Posterior vena cava (tissue), 2 donors: ENCODE measurements at regions not wholly inside any gene's neighbourhood (a gene's known extent, or its start where the extent isn't known, plus 50 kb on each side); places are given as distances from the start of the nearest gene placed in this dataset.

Experiments used
- DNase-seq: peaks from one replicate; pipeline ENCODE4 v3.0.0-alpha.2; 2020; ENCODE audit warnings: low spot score
- intact Hi-C, 2 donors: fragments of 100-400 bp; cut with DNase I; formaldehyde crosslinking; loops; one replicate each; pipeline versions ENCODE4 v1.14.1 to v1.14.2; 2022 to 2023
- donor health status: DM: yes; HTN: yes; CAD: no.
- donor health status: DM: yes; HTN: yes; CAD: no.

DNA sequence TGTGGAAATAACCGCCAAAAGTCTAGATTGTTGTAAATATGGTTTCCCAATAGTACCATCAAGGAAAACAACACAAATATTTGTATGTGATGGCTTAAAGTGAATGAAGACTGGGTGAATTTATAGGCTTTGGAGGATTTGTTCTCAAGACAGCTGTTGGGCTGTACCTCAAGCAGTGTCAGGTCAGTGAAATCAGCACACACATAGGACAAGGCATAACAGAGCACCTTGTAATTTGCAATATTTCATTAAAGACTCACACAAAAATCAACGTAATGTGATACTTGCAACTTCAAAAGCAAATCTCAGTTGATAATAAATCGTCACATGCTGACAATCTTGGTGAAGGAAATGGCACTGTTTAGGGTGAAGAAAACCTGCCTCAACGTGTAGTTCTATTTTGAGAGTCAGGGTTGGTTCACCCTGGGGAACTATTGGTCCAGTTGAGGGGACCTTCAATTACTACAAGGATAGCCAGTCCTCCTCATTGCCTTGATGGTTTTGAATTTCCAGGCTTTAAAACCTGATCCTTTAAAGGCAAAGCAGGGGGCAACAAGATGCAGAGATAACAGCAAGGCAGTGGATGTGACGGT, 126.8 kb upstream of the ST6GAL2 start:
- intact Hi-C loops = loop anchor here in 1 of 2 donors (5.0 kb wide), 1 partner anchor 376 kb away; no protein-coding TSS in a partner anchor
- no peak for DNase-seq

DNA sequence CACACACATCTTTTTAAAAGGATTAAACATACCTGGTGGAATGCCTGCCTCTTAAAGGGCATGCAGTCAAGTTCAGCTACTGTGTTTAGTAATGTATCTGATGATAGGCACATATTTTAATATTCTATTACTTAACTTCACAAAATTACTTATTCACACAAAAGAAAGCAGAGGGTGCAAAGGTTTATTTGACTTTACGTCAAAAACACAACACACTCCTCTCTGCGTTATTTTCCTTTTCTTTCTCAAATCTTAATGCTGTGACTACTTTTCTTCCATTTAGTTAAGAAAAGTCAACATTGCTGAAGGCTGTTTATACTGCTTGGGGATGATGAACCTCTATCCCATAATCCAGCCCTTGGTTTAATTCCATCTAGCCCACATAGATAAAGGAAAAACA, 127.9 kb upstream of the ST6GAL2 start:
- intact Hi-C loops = loop anchor here in 1 of 2 donors (5.0 kb wide), 1 partner anchor 377 kb away; no protein-coding TSS in a partner anchor
- no peak for DNase-seq

DNA sequence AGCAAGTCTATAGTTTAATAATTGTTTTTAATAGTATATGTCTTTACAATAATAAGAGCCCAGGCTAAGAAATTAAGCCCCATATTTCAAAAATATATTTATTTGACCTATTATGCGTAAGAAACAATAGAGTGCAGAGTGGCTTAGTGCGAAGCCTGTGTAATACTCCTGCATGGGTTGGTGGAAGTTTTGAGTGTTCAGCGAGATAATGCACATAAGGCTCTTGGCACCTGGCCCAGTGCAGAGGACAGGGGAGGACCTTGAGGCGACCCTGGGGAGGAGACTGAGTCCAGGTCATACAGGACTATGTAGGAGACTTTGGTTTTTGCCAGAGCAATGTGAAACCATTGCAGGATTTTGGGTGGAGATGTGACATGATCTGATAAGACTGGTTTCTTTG, 132.4 kb upstream of the ST6GAL2 start:
- intact Hi-C loops = no loop called here

DNA sequence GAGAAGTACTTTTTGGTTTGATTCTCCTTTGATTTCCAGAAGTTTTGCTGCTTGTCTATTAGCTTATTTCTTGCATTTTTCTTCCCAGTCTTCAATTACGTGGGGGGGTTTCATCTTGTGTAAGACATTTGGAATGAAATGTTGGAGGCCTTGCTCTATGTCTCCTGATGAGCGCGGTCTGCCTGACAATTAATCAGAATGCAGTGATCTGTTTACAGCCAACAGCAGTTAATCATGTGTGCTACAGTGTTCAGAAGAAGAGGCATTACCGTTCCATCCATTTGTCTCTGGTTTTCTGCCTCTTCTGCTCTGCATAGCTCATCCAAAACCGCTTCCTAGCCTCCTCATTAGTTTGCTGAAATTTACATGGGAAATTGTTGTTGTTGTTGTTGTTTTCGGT, 134.4 kb upstream of the ST6GAL2 start:
- intact Hi-C loops = no loop called here
- DNase-seq = no peak

More for the DNA sequence above, 132.4 kb upstream of the ST6GAL2 start:
- no peak for DNase-seq

DNA sequence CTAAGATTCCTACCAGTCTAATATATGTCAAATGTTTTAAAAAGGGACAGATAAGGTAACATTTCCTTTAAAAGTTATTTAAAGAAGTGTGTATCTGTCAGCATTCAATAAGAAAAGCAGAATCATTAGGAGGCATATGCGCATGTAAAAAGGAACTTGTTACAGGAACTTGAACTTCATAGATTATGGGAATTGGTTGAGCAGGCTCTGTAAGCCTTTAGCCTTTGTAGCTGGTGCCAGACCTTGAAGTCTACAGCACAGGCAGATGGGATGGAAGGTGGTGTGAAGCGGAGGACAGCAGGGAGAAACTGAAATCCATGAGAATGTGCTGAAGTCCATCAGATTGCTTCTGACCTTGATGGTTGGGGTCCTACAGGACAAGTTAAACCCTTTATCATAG, 138.3 kb upstream of the ST6GAL2 start:
- DNase-seq = no peak
- intact Hi-C loops = no loop called here

DNA sequence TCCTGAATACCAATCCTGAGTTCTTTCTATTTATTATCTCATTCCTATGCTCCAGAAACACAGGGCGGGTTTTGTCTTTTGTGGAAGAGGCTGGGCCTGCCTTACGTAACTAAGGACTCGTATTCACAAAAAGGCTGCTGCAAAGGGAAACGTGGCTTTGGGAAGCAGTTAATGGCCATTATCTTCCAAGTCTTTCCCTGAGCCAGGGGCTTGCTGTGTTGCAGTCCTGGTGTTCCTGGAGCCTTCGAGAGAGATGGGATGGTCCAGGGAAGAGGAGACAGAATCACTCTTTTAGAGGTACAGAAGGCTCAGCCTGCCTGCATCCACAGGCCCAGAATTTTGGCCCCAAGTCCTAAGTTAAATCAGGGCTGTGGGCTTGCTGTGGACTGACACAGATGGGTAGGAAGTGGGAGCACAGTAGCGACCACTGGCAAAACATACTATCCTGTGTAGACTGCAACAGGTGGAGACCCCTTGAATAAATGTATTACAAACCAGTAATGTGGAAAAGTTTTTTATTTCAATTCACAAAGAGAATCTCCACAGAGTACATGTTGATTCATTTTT, 139.4 kb upstream of the ST6GAL2 start:
- DNase-seq = no peak
- intact Hi-C loops = no loop called here

DNA sequence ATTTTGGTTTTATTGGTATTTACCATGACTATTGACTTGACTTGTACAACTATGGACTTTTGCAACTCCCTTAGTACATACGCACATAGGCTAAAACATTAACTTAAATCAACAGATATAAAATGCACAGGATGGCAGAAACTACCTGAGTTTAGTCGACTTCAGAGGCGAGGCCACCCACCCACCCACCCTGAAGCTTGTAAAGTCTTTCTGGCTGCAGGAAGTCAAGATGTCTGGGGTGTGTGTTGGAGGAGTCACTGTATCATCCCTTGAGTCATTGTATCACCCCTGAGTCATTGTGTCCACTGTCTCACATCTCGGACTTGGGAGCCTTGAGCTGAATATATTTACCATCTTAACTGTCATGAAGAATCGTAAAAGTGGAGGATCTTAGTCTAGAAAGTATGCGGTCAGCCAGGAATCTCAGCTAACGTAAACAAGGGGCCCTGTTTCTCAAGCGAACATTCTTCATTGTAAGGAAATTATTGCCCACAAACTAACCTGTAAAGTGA, 140.0 kb upstream of the ST6GAL2 start:
- DNase-seq = no peak
- intact Hi-C loops = no loop called here

DNA sequence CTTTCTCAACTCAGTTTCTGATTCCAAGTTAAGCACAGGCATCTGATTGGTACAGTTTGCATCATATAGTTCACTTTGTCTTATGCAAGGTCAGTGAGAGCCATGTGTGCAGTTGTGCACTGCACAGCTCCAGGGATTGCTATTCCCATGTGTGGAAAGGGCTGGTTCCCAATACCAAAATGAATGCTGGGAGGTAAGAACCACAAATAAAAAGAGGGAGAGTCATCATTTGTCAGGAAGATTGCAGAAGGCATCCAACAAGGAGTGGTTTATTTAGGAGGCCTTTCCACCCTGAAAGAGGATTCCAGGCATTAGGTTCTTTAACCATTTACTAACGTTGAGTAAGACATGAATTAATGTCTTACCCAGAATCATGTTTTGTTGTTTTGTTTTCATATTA, 141.2 kb upstream of the ST6GAL2 start:
- intact Hi-C loops = no loop called here
- DNase-seq = no peak

DNA sequence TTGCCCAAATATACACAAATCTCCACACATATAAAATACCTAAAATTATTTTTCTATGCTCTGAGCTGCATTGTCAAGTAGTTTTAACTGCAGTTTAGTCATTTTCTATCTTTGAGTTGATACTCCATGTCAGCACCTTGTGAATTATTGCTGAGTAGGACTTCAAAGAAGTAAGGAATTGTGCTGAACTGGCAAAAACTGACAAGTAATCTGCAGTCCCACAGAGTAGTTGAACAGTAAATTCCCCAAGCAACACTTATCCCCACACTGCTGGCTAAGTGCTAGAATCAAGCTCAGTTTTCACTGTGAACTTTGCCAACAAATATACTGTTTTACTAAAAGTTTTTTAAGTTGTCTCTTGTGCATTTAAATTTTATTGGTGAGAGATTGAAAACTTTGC, 141.8 kb upstream of the ST6GAL2 start:
- intact Hi-C loops = no loop called here

DNA sequence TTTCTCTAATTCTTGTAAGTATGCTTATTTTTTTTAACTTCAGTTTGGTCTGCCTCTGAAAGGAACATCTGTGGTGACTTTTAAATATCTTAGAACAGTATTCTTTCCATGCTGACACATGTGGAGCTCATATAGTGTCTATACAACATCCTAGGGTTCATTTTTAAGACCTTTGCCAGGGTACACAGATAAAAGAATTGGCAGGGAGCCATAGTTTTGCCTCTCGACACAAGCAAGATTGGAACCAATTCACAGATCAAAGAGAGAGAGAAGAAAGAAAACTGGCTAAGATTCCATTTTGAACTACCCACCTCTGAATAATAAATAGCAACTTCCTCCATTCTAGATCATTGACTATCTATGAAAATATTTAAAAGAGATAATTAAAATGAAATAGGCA, 142.7 kb upstream of the ST6GAL2 start:
- no peak for DNase-seq

More for the DNA sequence above, 141.8 kb upstream of the ST6GAL2 start:
- no peak for DNase-seq

DNA sequence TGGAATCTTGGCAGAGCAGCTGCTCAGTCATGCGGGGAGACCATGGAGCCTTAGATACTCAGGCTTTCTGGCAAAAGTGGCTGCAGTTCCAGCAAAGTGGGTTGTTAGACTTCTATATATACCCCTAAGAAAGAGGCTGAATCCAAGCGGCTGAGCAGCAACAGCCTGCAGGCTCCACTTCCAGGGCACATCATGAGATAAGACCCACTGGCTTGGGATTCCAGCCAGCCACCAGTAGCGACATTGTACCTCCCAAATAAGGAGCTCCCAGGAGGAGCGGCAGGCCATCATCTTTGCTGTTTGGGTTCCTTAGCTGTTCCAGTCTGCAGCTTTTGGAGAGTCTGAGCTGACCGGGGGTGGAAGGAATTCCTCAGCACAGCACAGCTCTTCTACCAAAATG, 150.3 kb upstream of the ST6GAL2 start:
- intact Hi-C loops = no loop called here

More for the DNA sequence above, 142.7 kb upstream of the ST6GAL2 start:
- intact Hi-C loops = no loop called here

DNA sequence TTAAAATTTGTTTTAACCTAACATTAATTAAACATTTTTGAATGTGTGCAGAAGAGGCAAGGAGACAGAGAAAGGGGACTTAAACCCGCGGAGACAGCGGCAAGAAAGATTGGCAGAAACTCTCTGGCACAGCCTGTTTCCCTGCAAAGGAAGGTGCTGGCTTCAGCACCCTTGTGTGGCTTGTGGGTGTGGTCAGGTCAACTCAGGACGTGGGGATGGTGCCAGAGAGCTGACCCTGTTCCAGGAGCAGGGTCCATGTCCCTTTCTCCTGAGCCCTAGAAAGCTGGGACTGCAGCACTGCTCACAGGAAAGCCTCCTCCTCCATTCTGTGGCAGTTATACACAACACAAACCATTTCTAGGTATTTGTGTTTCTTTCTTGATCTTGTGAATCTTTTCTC, 176.2 kb upstream of the ST6GAL2 start:
- DNase-seq = no peak
- intact Hi-C loops = no loop called here

More for the DNA sequence above, 150.3 kb upstream of the ST6GAL2 start:
- no peak for DNase-seq

DNA sequence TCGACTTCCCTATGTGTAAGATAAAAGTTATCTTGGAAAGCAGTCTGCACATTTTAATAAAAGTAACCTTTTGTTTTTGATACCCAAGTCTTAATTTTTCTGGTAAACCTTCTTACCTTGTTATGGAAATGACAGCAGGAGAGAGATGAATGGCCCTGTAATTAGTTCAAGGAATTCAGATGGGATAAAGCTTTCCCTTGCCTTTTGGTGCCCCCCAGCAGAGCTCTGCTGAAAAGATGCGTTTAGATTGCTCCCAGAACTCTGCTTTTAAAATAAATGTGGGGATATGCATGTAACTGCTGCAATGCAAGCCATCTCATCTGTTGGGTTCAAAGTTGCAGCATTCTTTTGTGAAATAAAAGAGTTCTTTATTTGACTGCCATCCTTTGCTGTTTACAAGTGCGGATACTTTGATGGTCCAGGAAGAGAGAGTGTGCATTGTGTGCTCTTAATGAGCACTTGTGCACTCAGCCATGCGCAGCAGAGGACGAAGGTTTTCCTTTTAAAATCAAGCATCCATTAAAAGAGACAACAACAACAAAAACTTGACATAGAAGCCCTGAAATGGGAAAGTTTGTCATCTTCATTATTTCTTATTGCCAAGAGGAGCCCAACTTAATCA, 176.7 kb upstream of the ST6GAL2 start:
- DNase-seq = no peak
- intact Hi-C loops = no loop called here

DNA sequence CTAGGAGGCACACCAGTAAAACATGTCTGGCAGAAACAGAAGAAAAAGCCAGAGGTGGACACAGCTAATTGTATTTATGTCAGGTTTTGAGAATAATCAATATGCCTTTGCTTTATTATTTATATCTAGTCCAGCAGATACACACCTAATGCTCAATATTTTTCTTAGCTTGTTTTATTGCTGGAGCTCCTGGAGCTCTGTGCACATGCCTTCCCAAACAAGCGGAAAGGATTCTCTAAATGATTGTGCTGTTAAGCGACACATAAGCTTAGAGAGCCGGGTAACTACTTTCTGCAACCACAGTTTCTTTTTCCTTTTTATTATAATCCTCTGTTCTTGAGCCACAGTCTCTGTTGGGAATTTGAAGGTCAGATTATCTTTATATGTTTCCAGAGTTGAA, 177.3 kb upstream of the ST6GAL2 start:
- intact Hi-C loops = no loop called here
- DNase-seq = no peak

DNA sequence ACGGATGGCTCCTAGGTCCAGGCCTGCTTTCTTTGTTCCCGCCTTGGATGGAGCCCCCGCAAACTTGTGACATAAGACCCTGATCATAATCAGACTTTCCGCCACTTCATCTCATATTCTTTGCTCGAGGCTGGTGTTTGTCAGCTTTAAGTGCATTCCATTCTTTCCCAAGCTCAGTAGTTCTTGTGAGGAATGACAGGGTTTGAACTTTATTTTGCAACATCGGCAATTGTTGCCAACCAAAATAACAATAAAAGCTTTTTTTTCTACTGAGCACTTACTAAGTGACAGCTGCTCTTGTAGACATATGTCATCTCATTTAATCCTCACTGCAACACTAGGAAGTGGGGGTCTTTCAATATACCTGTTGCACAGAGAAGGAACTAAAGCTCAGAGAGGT, 178.8 kb upstream of the ST6GAL2 start:
- intact Hi-C loops = no loop called here
- no peak for DNase-seq

DNA sequence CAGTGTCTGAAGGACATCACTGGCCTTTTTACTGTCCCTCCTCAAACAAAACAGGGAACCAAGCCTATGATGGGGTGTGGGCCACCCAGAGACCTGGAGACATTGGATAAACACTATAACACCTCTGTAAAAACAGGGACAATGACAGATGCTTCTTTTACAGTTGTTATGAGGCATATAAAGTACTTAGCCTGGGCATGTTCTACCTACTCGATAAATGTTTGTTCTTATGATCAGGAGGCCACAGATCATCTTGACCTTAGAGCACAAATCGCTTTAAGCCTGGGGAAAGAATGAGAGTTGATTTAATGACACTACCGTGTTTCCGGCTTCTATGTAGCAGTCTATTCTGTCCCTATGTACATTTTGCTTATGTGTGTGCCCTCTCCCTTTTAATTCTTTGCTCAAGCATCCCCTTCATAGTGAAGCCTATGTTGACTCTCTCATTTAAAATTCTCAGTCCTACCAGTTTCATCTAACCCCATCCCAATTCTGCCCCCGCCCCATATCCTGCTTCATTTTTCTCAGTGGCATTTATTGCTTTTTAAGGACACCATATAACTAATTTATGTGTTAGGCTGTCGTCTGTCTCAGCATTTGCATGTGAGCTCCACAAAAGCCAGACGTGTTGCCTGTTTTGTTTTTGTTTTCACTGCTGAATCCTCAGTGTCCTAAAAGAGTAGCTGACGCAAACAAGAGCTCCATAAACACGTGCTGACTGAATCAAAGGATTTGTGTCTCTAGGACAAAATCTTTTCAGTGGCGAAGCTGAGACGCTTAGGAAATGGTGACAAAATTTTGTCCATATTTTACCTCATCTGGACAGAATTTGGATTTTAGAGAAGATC, 182.3 kb upstream of the ST6GAL2 start:
- DNase-seq = no peak
- intact Hi-C loops = no loop called here

DNA sequence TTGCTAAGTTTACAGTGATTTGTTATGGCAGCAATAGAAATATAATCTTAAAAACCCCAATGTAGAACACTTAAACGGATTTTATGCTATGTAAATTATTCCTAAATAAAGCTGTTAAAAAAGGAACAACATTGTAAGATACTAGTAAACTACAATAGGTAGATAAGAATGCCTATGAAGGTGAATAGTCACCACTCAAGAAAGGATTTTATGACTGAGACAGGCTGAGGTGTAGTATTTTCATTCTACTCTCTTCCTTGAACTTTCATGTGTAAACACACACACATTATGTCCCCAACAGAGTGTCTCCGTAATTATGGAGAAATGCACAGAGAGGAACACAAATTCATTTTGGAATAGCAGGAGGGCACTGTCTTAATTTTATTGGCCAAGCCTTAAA, 183.9 kb upstream of the ST6GAL2 start:
- intact Hi-C loops = no loop called here
- DNase-seq = no peak

DNA sequence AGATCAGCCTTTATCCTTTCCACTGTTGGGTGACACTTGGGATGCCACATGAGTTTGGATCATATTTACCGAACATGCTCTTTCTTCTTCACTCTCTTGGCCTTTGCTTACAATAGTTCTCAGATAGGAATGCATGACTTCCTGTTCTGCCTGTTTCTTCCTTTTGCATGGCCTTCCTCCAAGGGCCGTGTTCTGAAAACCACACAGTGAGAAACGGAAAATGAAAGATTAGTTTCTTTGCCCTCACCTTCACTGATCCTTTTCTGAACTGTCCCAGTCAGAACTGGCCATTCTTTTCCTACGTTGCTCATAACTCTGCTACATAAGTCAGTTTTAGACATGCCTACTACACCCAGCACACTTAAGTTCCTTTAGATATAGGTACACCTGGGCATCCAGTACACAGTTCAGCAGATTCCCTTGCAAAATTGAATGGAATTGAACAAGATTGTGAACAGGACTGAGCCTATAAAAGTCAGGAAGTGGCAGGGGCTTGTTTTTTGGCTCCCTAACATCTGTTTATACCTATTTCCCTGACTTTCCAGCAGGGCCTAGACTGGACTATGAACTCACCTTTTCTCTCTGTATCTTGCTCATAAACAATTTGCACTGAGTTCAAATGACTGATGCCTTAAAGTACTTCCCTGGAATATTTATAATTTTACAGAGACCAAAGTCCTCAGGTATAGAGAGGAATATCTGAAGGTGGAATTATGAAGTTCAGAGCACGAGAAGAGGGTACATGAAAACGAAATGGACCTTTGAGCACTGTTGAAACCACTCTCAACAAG, 186.4 kb upstream of the ST6GAL2 start:
- no peak for DNase-seq
- intact Hi-C loops = no loop called here

DNA sequence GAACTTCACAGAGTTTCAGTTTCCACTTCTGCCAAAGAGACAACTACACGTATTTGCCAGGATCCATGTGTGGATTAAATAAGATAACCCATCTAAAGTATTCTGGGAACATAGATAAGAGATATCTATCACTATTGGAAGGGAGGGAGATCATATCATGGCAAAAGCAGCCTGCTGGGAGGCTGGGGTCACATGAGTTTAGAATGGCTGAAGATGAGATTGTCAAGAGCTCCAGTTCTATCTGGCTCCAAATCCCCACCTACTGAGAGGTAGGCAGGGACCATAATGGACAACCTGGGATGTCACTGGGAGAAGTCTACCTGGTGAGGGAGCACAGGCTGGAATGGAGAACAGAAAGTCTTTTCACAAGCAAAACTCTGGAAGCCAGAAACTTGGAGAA, 192.6 kb upstream of the ST6GAL2 start:
- intact Hi-C loops = no loop called here
- DNase-seq = no peak
